ENCODE measurements at regions not wholly inside any gene's neighbourhood (a gene's known extent, or its start where the extent isn't known, plus 50 kb on each side); places are given as distances from the start of the nearest gene placed in this dataset.
"Not testable (repeated sequence)": the region's sequence is repeated elsewhere in the genome, so short reads cannot be mapped to it uniquely, and the experiment has no call there.

GRCh38 chr4:189627041-189627440, 313.6 kb upstream of the FRG1 start:
- H3K9me3 ChIP-seq (replicated peaks in 1 of 2; ENCODE audit: control insufficient read depth in 2 of 2, insufficient read depth in 1 of 2, low read depth in 1 of 2, low read length in 2 of 2); H3K79me1 ChIP-seq (ENCODE audit: low read depth, low read length); H2BK12ac ChIP-seq (ENCODE audit: low read length); H3K4me2 ChIP-seq (ENCODE audit: insufficient read depth, low read length, poor library complexity, severe bottlenecking); H3K27ac ChIP-seq (replicated peaks; ENCODE audit: low read length); H3K18ac ChIP-seq (ENCODE audit: low read length); DNase-seq (ENCODE audit: low spot score); H2AK5ac ChIP-seq (ENCODE audit: low read depth, low read length); H2BK15ac ChIP-seq (ENCODE audit: low read length); H3K4me3 ChIP-seq (ENCODE audit: low read length in 2 of 2); H2BK5ac ChIP-seq (ENCODE audit: low read length); H3K36me3 ChIP-seq (replicated peaks in 1 of 2; ENCODE audit: control insufficient read depth in 2 of 2, insufficient read depth in 2 of 2, low read length in 2 of 2); H3K27me3 ChIP-seq (ENCODE audit: control insufficient read depth in 3 of 3, insufficient read depth in 3 of 3, low read depth in 1 of 3, low read length in 3 of 3); H4K8ac ChIP-seq (ENCODE audit: low read depth, low read length); H3K14ac ChIP-seq (ENCODE audit: low read length); H2AFZ ChIP-seq (ENCODE audit: low read length); H4K91ac ChIP-seq (ENCODE audit: low read depth, low read length, poor library complexity); H2BK120ac ChIP-seq (ENCODE audit: low read depth, low read length); H3K4ac ChIP-seq (ENCODE audit: low read length); H3K4me1 ChIP-seq (ENCODE audit: control insufficient read depth in 2 of 2, insufficient read depth in 1 of 2, low read depth in 1 of 2, low read length in 2 of 2); H3K9ac ChIP-seq (ENCODE audit: low read depth, low read length, poor library complexity); H3K23ac ChIP-seq (ENCODE audit: low read depth, low read length, poor library complexity): not testable (repeated sequence)
- no CpG with 5 or more reads among the region's 1 CpG for WGBS, 2 donors (ENCODE audit: extremely low coverage in 2 of 2, insufficient read length in 2 of 2, insufficient replicate concordance in 1 of 2)

GRCh38 chr4:189629733-189630132, 310.9 kb upstream of the FRG1 start:
- H3K9ac ChIP-seq (ENCODE audit: low read depth, low read length, poor library complexity); H4K91ac ChIP-seq (ENCODE audit: low read depth, low read length, poor library complexity); H3K14ac ChIP-seq (ENCODE audit: low read length); DNase-seq (ENCODE audit: low spot score); H3K4me2 ChIP-seq (ENCODE audit: insufficient read depth, low read length, poor library complexity, severe bottlenecking); H2BK120ac ChIP-seq (ENCODE audit: low read depth, low read length); H3K4ac ChIP-seq (ENCODE audit: low read length); H2BK5ac ChIP-seq (ENCODE audit: low read length); H2BK12ac ChIP-seq (ENCODE audit: low read length); H3K27me3 ChIP-seq (ENCODE audit: control insufficient read depth in 3 of 3, insufficient read depth in 3 of 3, low read depth in 1 of 3, low read length in 3 of 3); H3K79me1 ChIP-seq (ENCODE audit: low read depth, low read length); H3K18ac ChIP-seq (ENCODE audit: low read length); H3K23ac ChIP-seq (ENCODE audit: low read depth, low read length, poor library complexity); H3K9me3 ChIP-seq (replicated peaks in 1 of 2; ENCODE audit: control insufficient read depth in 2 of 2, insufficient read depth in 1 of 2, low read depth in 1 of 2, low read length in 2 of 2); H4K8ac ChIP-seq (ENCODE audit: low read depth, low read length); H3K4me1 ChIP-seq (ENCODE audit: control insufficient read depth in 2 of 2, insufficient read depth in 1 of 2, low read depth in 1 of 2, low read length in 2 of 2); H3K4me3 ChIP-seq (ENCODE audit: low read length in 2 of 2); H2BK15ac ChIP-seq (ENCODE audit: low read length); H3K36me3 ChIP-seq (replicated peaks in 1 of 2; ENCODE audit: control insufficient read depth in 2 of 2, insufficient read depth in 2 of 2, low read length in 2 of 2); H2AFZ ChIP-seq (ENCODE audit: low read length); H3K27ac ChIP-seq (replicated peaks; ENCODE audit: low read length); H2AK5ac ChIP-seq (ENCODE audit: low read depth, low read length): not testable (repeated sequence)
- WGBS, 2 donors (ENCODE audit: extremely low coverage in 2 of 2, insufficient read length in 2 of 2, insufficient replicate concordance in 1 of 2): no CpG with 5 or more reads among the region's 3 CpGs

GRCh38 chr4:189630913-189631567, 309.6 kb upstream of the FRG1 start:
- not testable (repeated sequence) for H2AK5ac ChIP-seq (ENCODE audit: low read depth, low read length); H3K4me1 ChIP-seq (ENCODE audit: control insufficient read depth in 2 of 2, insufficient read depth in 1 of 2, low read depth in 1 of 2, low read length in 2 of 2); H3K9ac ChIP-seq (ENCODE audit: low read depth, low read length, poor library complexity); DNase-seq (ENCODE audit: low spot score); H3K27me3 ChIP-seq (ENCODE audit: control insufficient read depth in 3 of 3, insufficient read depth in 3 of 3, low read depth in 1 of 3, low read length in 3 of 3); H2AFZ ChIP-seq (ENCODE audit: low read length); H3K27ac ChIP-seq (replicated peaks; ENCODE audit: low read length); H3K79me1 ChIP-seq (ENCODE audit: low read depth, low read length); H3K9me3 ChIP-seq (replicated peaks in 1 of 2; ENCODE audit: control insufficient read depth in 2 of 2, insufficient read depth in 1 of 2, low read depth in 1 of 2, low read length in 2 of 2); H2BK15ac ChIP-seq (ENCODE audit: low read length); H3K14ac ChIP-seq (ENCODE audit: low read length); H3K36me3 ChIP-seq (replicated peaks in 1 of 2; ENCODE audit: control insufficient read depth in 2 of 2, insufficient read depth in 2 of 2, low read length in 2 of 2); H4K8ac ChIP-seq (ENCODE audit: low read depth, low read length); H2BK120ac ChIP-seq (ENCODE audit: low read depth, low read length); H3K4me2 ChIP-seq (ENCODE audit: insufficient read depth, low read length, poor library complexity, severe bottlenecking); H2BK5ac ChIP-seq (ENCODE audit: low read length); H2BK12ac ChIP-seq (ENCODE audit: low read length); H3K4me3 ChIP-seq (ENCODE audit: low read length in 2 of 2); H3K4ac ChIP-seq (ENCODE audit: low read length); H4K91ac ChIP-seq (ENCODE audit: low read depth, low read length, poor library complexity); H3K18ac ChIP-seq (ENCODE audit: low read length); H3K23ac ChIP-seq (ENCODE audit: low read depth, low read length, poor library complexity)
- no CpG with 5 or more reads among the region's 6 CpGs for WGBS, 2 donors (ENCODE audit: extremely low coverage in 2 of 2, insufficient read length in 2 of 2, insufficient replicate concordance in 1 of 2)

GRCh38 chr4:189631568-189631916, 309.1 kb upstream of the FRG1 start:
- H2BK120ac ChIP-seq (ENCODE audit: low read depth, low read length); H2AK5ac ChIP-seq (ENCODE audit: low read depth, low read length); H4K91ac ChIP-seq (ENCODE audit: low read depth, low read length, poor library complexity); H3K23ac ChIP-seq (ENCODE audit: low read depth, low read length, poor library complexity); H2BK5ac ChIP-seq (ENCODE audit: low read length); H3K4ac ChIP-seq (ENCODE audit: low read length); H3K4me1 ChIP-seq (ENCODE audit: control insufficient read depth in 2 of 2, insufficient read depth in 1 of 2, low read depth in 1 of 2, low read length in 2 of 2); H2BK12ac ChIP-seq (ENCODE audit: low read length); H3K79me1 ChIP-seq (ENCODE audit: low read depth, low read length); H3K9ac ChIP-seq (ENCODE audit: low read depth, low read length, poor library complexity); H3K27me3 ChIP-seq (ENCODE audit: control insufficient read depth in 3 of 3, insufficient read depth in 3 of 3, low read depth in 1 of 3, low read length in 3 of 3); H3K4me2 ChIP-seq (ENCODE audit: insufficient read depth, low read length, poor library complexity, severe bottlenecking); H3K4me3 ChIP-seq (ENCODE audit: low read length in 2 of 2); H3K9me3 ChIP-seq (replicated peaks in 1 of 2; ENCODE audit: control insufficient read depth in 2 of 2, insufficient read depth in 1 of 2, low read depth in 1 of 2, low read length in 2 of 2); H3K36me3 ChIP-seq (replicated peaks in 1 of 2; ENCODE audit: control insufficient read depth in 2 of 2, insufficient read depth in 2 of 2, low read length in 2 of 2); H3K14ac ChIP-seq (ENCODE audit: low read length); H4K8ac ChIP-seq (ENCODE audit: low read depth, low read length); DNase-seq (ENCODE audit: low spot score); H2BK15ac ChIP-seq (ENCODE audit: low read length); H2AFZ ChIP-seq (ENCODE audit: low read length); H3K18ac ChIP-seq (ENCODE audit: low read length); H3K27ac ChIP-seq (replicated peaks; ENCODE audit: low read length): not testable (repeated sequence)
- WGBS, 2 donors (ENCODE audit: extremely low coverage in 2 of 2, insufficient read length in 2 of 2, insufficient replicate concordance in 1 of 2): no CpG with 5 or more reads among the region's 9 CpGs

Data from neuronal stem cell (in vitro differentiated cells).